SK-N-MC (cell line): ENCODE measurements at regions not wholly inside any gene's neighbourhood (a gene's known extent, or its start where the extent isn't known, plus 50 kb on each side); places are given as distances from the start of the nearest gene placed in this dataset.

Experiments
- DNase-seq: peaks from one replicate; pipeline ENCODE4 v3.0.0-alpha.2; 2011; ENCODE audit warnings: low read depth, low spot score
- H3K27ac ChIP-seq: fragments of 200-600 bp; sonication (generic); 2 replicates; pipeline ENCODE4 v1.5.1; 2016; ENCODE audit warnings: mixed run types
- H3K36me3 ChIP-seq: fragments of 200-600 bp; sonication (generic); 2 replicates; pipeline ENCODE4 v1.6.1; 2017; ENCODE audit warnings: antibody characterized with exemption, low read length, mixed read lengths; ENCODE audit not compliant: insufficient read depth
- H3K4me3 ChIP-seq: fragments of 200-600 bp; sonication (generic); 2 replicates; pipeline ENCODE4 v1.5.1; 2016
- H3K9ac ChIP-seq: fragments of 200-600 bp; sonication (generic); 2 replicates; pipeline ENCODE4 v1.8.0; 2017; ENCODE audit warnings: mixed run types, mixed read lengths; ENCODE audit not compliant: insufficient read length
- H3K9me3 ChIP-seq: fragments of 200-600 bp; sonication (generic); 2 replicates; pipeline ENCODE4 v1.6.1; 2017; ENCODE audit warnings: low read depth, mild to moderate bottlenecking, antibody characterized with exemption, low read length, moderate library complexity, mixed read lengths
- EZH2 ChIP-seq: fragments of 200-600 bp; sonication (generic); IDR thresholded peaks from one replicate; pipeline ENCODE4 v1.6.1; 2017; ENCODE audit warnings: antibody characterized with exemption
- FOXP2 ChIP-seq: optimal IDR thresholded peaks from 2 replicates; pipeline ENCODE3; 2011; ENCODE audit warnings: mild to moderate bottlenecking, moderate library complexity; ENCODE audit not compliant: insufficient read depth; ENCODE audit errors: extremely low read length, control extremely low read depth
- POLR2AphosphoS5 ChIP-seq: IDR thresholded peaks from 2 replicates; pipeline ENCODE4 v1.6.1; 2012; ENCODE audit warnings: mild to moderate bottlenecking, low read depth, low read length, borderline replicate concordance

DNA sequence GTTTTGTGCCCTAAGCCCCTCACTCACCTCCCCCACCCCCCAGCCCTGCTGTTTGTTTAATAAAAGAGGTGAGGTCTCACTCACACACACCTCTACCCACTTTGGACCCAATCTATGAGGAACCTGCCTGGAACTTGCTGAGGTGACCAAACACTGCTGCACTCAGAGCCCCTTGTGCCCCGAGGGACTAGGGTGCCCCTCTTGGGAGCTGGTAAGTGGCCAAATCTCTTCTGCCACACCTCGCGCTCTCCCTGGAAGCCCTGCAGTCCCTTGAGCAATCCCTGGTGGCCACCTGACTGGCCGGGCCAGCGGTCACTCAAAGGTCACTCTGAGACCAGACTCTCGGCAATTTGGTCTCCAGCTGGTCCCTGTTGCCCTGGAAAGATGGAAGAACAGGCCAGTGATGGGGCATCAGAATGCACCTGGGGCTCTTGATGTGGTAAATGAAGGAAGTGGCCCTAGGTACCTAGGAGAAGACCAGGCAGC, 157.2 kb downstream of the MED10 start:
- DNase-seq, result no peak
- no peaks in the 10 kb centered on the region for H3K9me3 ChIP-seq

DNA sequence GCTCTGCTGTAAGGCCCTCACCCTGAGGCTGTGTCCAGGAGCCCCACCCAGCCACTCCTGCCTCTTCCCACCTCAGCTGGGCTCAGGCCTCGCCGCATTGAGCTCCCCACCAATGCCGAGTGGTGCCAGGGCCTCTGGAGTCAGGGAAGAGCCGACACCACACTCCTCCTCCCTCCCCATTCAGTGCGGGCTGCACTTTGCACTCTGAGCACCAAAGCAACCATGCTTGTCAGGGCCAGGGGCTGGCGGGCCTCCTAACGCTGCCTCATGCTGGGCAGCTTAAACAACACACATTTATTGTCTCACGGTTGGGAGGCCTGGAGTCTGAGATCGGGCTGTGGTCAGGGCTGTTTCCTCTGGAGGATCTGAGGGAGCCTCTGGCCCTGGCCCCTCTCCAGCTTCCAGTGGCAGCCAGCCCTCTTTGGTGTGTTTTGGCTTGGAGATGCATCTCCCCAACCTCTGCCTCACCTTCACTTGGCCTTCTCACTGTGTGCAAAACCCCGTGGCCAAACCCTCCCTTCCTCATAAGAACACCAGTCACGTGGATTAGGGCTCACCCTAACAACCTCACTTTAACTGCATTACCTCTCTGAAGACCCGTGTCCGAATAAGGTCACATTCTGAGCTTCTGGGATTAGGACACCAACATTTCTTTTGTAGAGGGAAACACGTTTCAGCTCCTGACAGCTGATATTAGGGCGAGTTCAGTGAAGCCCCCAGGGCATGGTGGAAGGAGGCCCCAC, 157.8 kb downstream of the MED10 start:
- Histone ChIP-seq H3K36me3 (no peaks in the 10 kb centered on the region), H3K9ac (no peak overlapping the region), H3K27ac (no peak overlapping the region), H3K4me3 (no peak overlapping the region), H3K9me3 (no peaks in the 10 kb centered on the region)
- DNase-seq, result no peak
- TF ChIP-seq EZH2 (no peak), FOXP2 (no peak)

More for the DNA sequence above, 157.2 kb downstream of the MED10 start:
- Histone ChIP-seq H3K36me3 (no peaks in the 10 kb centered on the region), H3K4me3 (no peak overlapping the region), H3K9ac (no peak overlapping the region), H3K27ac (no peak overlapping the region)
- TF ChIP-seq EZH2 (no peak), FOXP2 (no peak), POLR2AphosphoS5 (no peak)

DNA sequence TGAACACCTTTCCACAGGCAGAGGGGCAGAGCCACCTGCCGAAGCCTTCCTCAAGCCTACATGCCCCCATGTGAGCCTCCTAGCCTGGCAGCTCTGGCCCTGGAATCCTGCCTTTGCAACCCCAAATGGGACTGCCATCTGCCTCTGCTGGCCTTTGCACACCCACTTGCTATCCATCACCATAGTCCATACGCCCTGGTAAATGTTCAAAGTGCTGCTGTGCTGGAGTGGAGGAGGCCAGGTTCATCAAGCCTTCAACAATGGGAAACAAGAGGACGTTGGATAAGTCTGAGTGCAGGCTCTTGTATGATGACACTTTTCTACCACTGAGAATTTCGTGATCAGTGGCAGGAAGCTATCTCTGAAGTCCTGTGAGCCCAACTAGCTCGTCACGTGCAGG, 159.8 kb downstream of the MED10 start:
- Histone ChIP-seq H3K4me3 (no peak overlapping the region), H3K9me3 (no peaks in the 10 kb centered on the region), H3K27ac (no peak overlapping the region), H3K9ac (no peak overlapping the region), H3K36me3 (no peaks in the 10 kb centered on the region)
- TF ChIP-seq FOXP2, result no peak
- no peak for TF ChIP-seq EZH2
- TF ChIP-seq POLR2AphosphoS5, result no peak
- no peak for DNase-seq

DNA sequence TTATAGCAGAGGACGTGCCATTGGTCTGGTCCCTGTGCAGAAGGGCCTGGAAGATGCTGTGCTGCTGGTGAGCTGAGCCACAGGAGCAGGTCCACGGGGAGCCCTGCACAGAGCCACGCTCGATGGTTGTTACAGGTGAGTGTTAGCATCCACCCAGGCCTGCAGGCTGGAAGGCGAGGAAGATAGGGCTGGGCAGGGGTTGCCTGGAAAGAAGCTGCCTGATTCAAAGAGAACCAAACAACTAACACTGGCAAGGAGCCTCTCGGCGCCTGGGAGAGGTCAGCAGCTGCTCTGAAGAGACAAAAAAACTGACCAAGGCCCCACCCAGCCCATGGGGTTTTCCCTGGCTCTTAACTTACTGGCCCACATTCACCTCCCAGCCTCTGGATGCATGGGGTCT, 160.2 kb downstream of the MED10 start:
- no peaks in the 10 kb centered on the region for H3K36me3 ChIP-seq
- DNase-seq, result no peak
- no peak overlapping the region for H3K4me3 ChIP-seq
- no peak overlapping the region for H3K27ac ChIP-seq
- TF ChIP-seq EZH2, result no peak
- no peak for TF ChIP-seq FOXP2
- TF ChIP-seq POLR2AphosphoS5, result no peak
- H3K9me3 ChIP-seq, result no peaks in the 10 kb centered on the region
- H3K9ac ChIP-seq, result no peak overlapping the region

DNA sequence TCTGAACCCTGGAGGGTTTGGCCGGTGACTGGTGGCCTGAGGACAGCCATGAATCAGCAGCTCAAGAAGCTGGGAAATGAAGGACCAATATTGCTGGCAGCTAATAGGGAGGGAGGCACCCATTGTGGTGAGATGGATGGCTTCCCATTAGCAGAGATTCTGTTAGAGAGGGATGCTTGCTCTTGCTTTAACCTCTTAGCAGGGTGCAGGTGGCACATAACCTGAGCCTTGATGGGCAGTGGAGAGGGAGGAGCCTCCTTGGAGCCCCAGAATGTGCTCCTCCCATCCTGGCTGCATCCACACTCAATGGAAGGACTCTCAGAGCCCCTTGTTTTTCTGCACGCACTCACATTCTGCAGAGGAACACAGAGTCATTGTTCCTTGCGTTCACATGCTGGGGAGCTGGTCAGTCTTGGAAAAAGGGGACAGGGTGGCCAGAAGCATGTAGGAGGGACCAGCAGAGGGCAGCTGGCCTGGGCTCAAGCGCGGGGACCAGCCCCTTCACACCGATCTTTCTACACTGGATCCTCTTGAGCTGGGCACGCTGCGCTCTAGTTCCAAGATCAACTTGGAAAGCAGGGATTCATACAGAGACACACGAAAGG, 161.8 kb downstream of the MED10 start:
- no peak overlapping the region for H3K27ac ChIP-seq
- H3K9me3 ChIP-seq, result no peaks in the 10 kb centered on the region
- no peak for DNase-seq
- no peak overlapping the region for H3K4me3 ChIP-seq
- no peaks in the 10 kb centered on the region for H3K36me3 ChIP-seq
- no peak for TF ChIP-seq EZH2
- TF ChIP-seq FOXP2, result no peak
- no peak for TF ChIP-seq POLR2AphosphoS5
- H3K9ac ChIP-seq, result no peak overlapping the region

DNA sequence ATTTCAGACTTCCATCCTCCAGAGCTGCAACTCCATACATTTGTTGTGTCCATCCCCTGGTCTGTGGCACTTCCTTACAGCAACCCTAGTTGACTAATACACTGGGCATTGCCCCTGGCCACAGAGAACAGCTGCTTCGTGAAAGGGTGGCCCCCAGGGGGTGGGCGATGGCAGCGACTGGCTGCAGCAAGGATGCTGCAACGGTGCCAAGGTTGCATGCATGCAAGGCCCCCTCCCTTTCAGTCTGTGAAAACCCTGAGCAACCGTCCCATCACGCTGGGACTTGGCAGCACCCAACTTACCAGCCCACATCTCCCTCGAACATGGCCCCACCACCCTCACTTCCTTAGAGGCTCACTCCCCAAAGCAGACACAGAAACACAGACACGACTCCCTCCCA, 162.5 kb downstream of the MED10 start:
- H3K36me3 ChIP-seq, result no peaks in the 10 kb centered on the region
- H3K9ac ChIP-seq, result no peak overlapping the region
- TF ChIP-seq POLR2AphosphoS5 (no peak), FOXP2 (no peak), EZH2 (no peak)
- H3K27ac ChIP-seq, result no peak overlapping the region
- H3K9me3 ChIP-seq, result no peaks in the 10 kb centered on the region
- no peak for DNase-seq
- H3K4me3 ChIP-seq, result no peak overlapping the region

DNA sequence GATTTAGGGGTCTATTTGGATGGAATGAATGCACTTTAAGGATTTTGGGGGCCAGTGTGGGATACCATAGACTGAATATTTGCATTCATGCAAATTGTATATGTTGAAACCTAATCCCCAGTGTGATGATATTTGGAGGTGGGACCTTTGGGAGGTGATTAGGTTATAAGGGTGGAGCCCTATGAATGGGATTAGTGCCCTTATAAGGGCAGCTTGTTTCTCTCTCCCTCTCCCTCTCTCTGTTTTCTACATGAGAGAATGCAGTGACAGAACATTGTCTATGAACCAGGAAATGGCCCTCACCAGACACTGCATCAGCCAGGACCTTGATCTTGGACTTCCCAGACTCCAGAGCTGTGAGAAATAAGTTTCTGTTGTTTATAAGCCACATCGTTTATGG, 166.1 kb downstream of the MED10 start:
- no peak for TF ChIP-seq EZH2
- TF ChIP-seq FOXP2, result no peak
- TF ChIP-seq POLR2AphosphoS5, result no peak
- Histone ChIP-seq H3K4me3 (no peak overlapping the region), H3K9ac (no peak overlapping the region), H3K27ac (no peak overlapping the region), H3K9me3 (no peaks in the 10 kb centered on the region), H3K36me3 (no peaks in the 10 kb centered on the region)
- no peak for DNase-seq

DNA sequence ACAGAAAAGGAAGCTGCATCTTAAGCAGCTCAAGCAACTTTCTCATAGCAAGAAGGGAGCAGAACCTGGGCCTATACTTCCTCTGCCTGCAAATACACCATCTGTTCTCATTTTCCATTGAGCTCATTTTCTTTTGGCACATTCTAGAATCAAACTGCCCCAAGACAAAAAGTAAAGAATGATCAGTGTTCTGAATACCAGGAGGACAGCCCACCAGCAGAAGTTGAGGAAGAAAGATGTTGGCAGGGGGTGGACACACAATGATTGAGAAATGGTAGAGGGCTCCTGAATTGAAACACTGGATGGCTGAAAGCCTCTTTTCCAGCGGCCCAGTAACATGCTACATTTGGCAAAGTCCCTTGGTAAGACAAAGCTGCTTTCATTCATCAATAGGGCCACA, 171.8 kb downstream of the MED10 start:
- Histone ChIP-seq H3K36me3 (no peaks in the 10 kb centered on the region), H3K9me3 (no peaks in the 10 kb centered on the region), H3K9ac (no peak overlapping the region), H3K27ac (no peak overlapping the region), H3K4me3 (no peak overlapping the region)
- DNase-seq, result no peak
- no peak for TF ChIP-seq EZH2

DNA sequence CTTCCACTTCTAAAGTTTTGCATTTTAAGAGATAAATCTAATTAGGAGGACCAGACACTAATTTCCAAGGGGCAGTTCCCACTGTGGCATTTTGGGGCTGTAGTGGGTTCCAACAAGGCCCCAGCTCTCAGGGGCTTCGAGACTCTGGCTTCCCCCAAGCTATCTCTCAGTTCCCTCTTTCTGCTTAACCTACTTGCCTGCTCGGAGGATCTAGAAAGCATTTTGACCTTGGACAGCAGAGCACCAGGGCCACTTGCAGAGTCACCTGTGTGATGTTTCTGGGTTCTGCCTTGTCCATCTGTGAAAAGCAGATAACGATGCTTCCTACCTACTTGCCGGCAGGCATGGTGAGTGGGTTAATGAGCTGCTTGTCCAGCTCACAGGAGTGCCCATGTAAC, 175.4 kb downstream of the MED10 start:
- no peaks in the 10 kb centered on the region for H3K36me3 ChIP-seq
- no peak overlapping the region for H3K27ac ChIP-seq
- TF ChIP-seq FOXP2 (no peak), EZH2 (no peak), POLR2AphosphoS5 (no peak)
- H3K4me3 ChIP-seq, result no peak overlapping the region
- H3K9me3 ChIP-seq, result no peaks in the 10 kb centered on the region
- DNase-seq, result no peak
- no peak overlapping the region for H3K9ac ChIP-seq
